HepG2 (cell line): ENCODE measurements at regions not wholly inside any gene's neighbourhood (a gene's known extent, or its start where the extent isn't known, plus 50 kb on each side); places are given as distances from the start of the nearest gene placed in this dataset.

Source experiments
- ATAC-seq: fragments of 200-7000 bp; cut with Tn5 transposase; 3 replicates; pipeline ENCODE4 v1.9.1; 2020; ENCODE audit warnings: mild to moderate bottlenecking, moderate library complexity
- BruUV-seq: library from RNA; stranded (reverse); fragments of 400-500 nt; replicated peaks from 2 replicates; lab custom pipeline; 2021; lab: Mats Ljungman, UMichigan
- CTCF ChIA-PET: fragments of 300-600 bp; formaldehyde crosslinking; extraction: SDS; loops from one replicate; lab custom pipeline; 2021; ENCODE audit warnings: low total read pairs, inconsistent platforms, low intra/inter-chr PET ratio; lab: Yijun Ruan, JAX
- POLR2A ChIA-PET: fragments of 350-600 bp; sonication (Branson Sonifier 250); formaldehyde crosslinking; loops from one replicate; lab custom pipeline; 2020; ENCODE audit warnings: antibody characterized with exemption, inconsistent platforms; lab: Yijun Ruan, JAX
- DNase-seq: peaks from one replicate; pipeline ENCODE4 v3.0.0-alpha.2; 2015; ENCODE audit warnings: low spot score
- FAIRE-seq: peaks from 3 replicates; lab custom pipeline; 2011; peaks lifted over from hg19 to GRCh38; lab: Jason Lieb, UNC
- H2AFZ ChIP-seq: one replicate; pipeline ENCODE4 v1.6.1; 2011; ENCODE audit warnings: low read length, inconsistent platforms
- H3K27ac ChIP-seq: fragments of 300-600 bp; 3 replicates; pipeline ENCODE4 v1.8.0; 2011; ENCODE audit warnings: mixed run types, mild to moderate bottlenecking, mixed read lengths, low read length, inconsistent platforms; ENCODE audit not compliant: insufficient read depth; ENCODE audit errors: extremely low read length
- H3K27me3 ChIP-seq, 2 experiments: fragments of 200-600 bp in 1 of 2; 2 replicates in 1 of 2; 3 replicates in 1 of 2; pipeline versions ENCODE4 v1.6.0 to v1.8.0; 2011; ENCODE audit warnings: low read length in 2 of 2, mild to moderate bottlenecking in 2 of 2, moderate library complexity in 2 of 2, inconsistent platforms in 1 of 2; ENCODE audit not compliant: insufficient read depth in 2 of 2, control insufficient read depth in 1 of 2
- H3K36me3 ChIP-seq, 2 experiments: fragments of 200-600 bp in 1 of 2; replicated peaks in 1 of 2; 2 replicates in 1 of 2; 3 replicates in 1 of 2; pipeline versions ENCODE4 v1.5.1 to v1.8.0; 2011; ENCODE audit warnings: low read length in 2 of 2, inconsistent platforms in 1 of 2; ENCODE audit not compliant: insufficient read depth in 2 of 2, control insufficient read depth in 1 of 2
- H3K4me1 ChIP-seq: 2 replicates; pipeline ENCODE4 v1.5.1; 2012; ENCODE audit warnings: low read length, inconsistent platforms; ENCODE audit not compliant: insufficient read depth
- H3K4me2 ChIP-seq: 2 replicates; pipeline ENCODE4 v1.6.0; 2011; ENCODE audit warnings: low read depth, low read length, inconsistent platforms
- H3K4me3 ChIP-seq, 3 experiments: fragments of 200-600 bp in 1 of 3; sonication (generic), shearing (Covaris generic) in 1 of 3; replicated peaks in 1 of 3; 2 replicates each; pipeline ENCODE4 v1.5.1; 2011 to 2016; ENCODE audit warnings: low read length in 3 of 3, inconsistent platforms in 2 of 3, low read depth in 2 of 3, mild to moderate bottlenecking in 2 of 3, control low read depth in 1 of 3, mixed read lengths in 1 of 3; ENCODE audit not compliant: insufficient read depth in 1 of 3
- H3K79me2 ChIP-seq: one replicate; pipeline ENCODE4 v1.6.1; 2011; ENCODE audit warnings: low read length, inconsistent platforms; ENCODE audit not compliant: insufficient read depth
- H3K9ac ChIP-seq: 2 replicates; pipeline ENCODE4 v1.6.0; 2011; ENCODE audit warnings: mild to moderate bottlenecking, low read depth, low read length, inconsistent platforms; ENCODE audit not compliant: insufficient read depth
- H3K9me3 ChIP-seq: 2 replicates; pipeline ENCODE4 v1.5.1; 2012; ENCODE audit warnings: mild to moderate bottlenecking, low read length
- H4K20me1 ChIP-seq: 2 replicates; pipeline ENCODE4 v1.6.0; 2011; ENCODE audit warnings: inconsistent platforms, mild to moderate bottlenecking, low read length, moderate library complexity; ENCODE audit not compliant: insufficient read depth
- FIP1L1 ChIP-seq: fragments of 200-400 bp; formaldehyde crosslinking; IDR thresholded peaks from 2 replicates; pipeline ENCODE4 v1.6.1; 2018; ENCODE audit warnings: low read depth, mild to moderate bottlenecking, low read length, moderate library complexity, borderline replicate concordance; ENCODE audit not compliant: insufficient read depth
- TEAD2 ChIP-seq: sonication (generic); formaldehyde crosslinking; IDR thresholded peaks from 2 replicates; pipeline ENCODE4 v1.9.0; 2021; ENCODE audit warnings: missing genetic modification reagents
- TMF1 ChIP-seq: sonication (generic); formaldehyde crosslinking; IDR thresholded peaks from 2 replicates; pipeline ENCODE4 v1.8.1; 2022; ENCODE audit warnings: low read depth, missing genetic modification reagents
- ZBTB8A ChIP-seq: sonication (generic); formaldehyde crosslinking; IDR thresholded peaks from 2 replicates; pipeline ENCODE4 v1.4.0; 2020; ENCODE audit warnings: mild to moderate bottlenecking, low read depth, missing genetic modification reagents, borderline replicate concordance
- ZNF317 ChIP-seq: sonication (generic); formaldehyde crosslinking; IDR thresholded peaks from 2 replicates; pipeline ENCODE4 v1.5.0; 2020; ENCODE audit warnings: mild to moderate bottlenecking, missing genetic modification reagents
- ZNF468 ChIP-seq: sonication (generic); formaldehyde crosslinking; IDR thresholded peaks from 2 replicates; pipeline ENCODE4 v1.8.0; 2022; ENCODE audit warnings: mild to moderate bottlenecking, moderate library complexity, missing genetic modification reagents
- ZNF547 ChIP-seq: sonication (generic); formaldehyde crosslinking; IDR thresholded peaks from 2 replicates; pipeline ENCODE4 v1.5.1; 2020; ENCODE audit warnings: mild to moderate bottlenecking, missing genetic modification reagents
- ZNF557 ChIP-seq: sonication (generic); formaldehyde crosslinking; IDR thresholded peaks from 2 replicates; pipeline ENCODE4 v1.4.0; 2020; ENCODE audit warnings: missing genetic modification reagents
- WGBS: methylation state at CpG from one replicate; pipeline ENCODE4 v1.1.6; 2017; ENCODE audit warnings: low lambda C conversion rate; 5-methylcytosine and 5-hydroxymethylcytosine counted together
- in situ Hi-C: cut with HindIII; loops from 2 replicates; pipeline ENCODE4 v1.10.0; 2017; ENCODE audit warnings: low pct_unique_long_range_greater_than_20kb; ENCODE audit not compliant: extremely low pct_ligation_motif_present
- intact Hi-C: fragments of 100-400 bp; cut with micrococcal nuclease; formaldehyde crosslinking; loops from one replicate; pipeline ENCODE4 v1.10.0; 2022; ENCODE audit not compliant: unreplicated experiment
- TF ChIP-seq, protein P1 (sequence below): sonication (generic); formaldehyde crosslinking; IDR thresholded peaks from 2 replicates; pipeline ENCODE4 v1.9.0; 2021; ENCODE audit warnings: missing genetic modification reagents, borderline replicate concordance
- TF ChIP-seq, protein P2 (sequence below): sonication (generic); formaldehyde crosslinking; IDR thresholded peaks from 2 replicates; pipeline ENCODE4 v1.4.0; 2020; ENCODE audit warnings: mild to moderate bottlenecking, missing genetic modification reagents
- TF ChIP-seq, protein P3 (sequence below): sonication (generic); formaldehyde crosslinking; conservative IDR thresholded peaks from 2 replicates; pipeline ENCODE4 v1.5.0; 2020; ENCODE audit warnings: missing genetic modification reagents
- TF ChIP-seq, protein P4 (sequence below): sonication (generic); formaldehyde crosslinking; IDR thresholded peaks from 2 replicates; pipeline ENCODE4 v1.4.0; 2020; ENCODE audit warnings: missing genetic modification reagents, borderline replicate concordance
- TF ChIP-seq, protein P5 (sequence below): sonication (generic); formaldehyde crosslinking; IDR thresholded peaks from 2 replicates; pipeline ENCODE4 v1.4.0; 2020; ENCODE audit warnings: missing genetic modification reagents, borderline replicate concordance

DNA sequence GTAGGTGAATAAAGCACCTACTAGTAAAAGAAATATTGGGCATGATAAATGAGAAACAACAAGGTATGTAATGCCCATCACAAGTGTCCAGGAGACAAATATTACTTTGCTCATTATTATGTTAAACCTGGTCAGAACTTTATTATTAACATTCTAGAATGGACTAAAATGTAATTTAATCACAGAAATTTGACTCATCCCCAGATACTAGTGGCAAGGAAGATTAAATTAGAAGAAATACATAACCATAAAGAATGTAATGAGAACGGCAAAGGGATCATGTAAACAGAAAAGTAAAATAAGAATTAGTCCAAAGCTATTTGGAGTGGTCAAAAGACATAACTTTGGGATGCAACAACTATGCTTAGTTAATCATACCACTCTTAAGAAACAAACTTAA lies 71.2 kb upstream of the STAC start:
- no peaks in the 10 kb centered on the region for H3K9me3 ChIP-seq
- POLR2A ChIA-PET, result no interaction called here
- DNase-seq, result no peak
- no peaks in the 10 kb centered on the region for H3K36me3 ChIP-seq
- H4K20me1 ChIP-seq, result no peaks in the 10 kb centered on the region
- ATAC-seq, result no peak
- H3K9ac ChIP-seq, result no peak overlapping the region
- CTCF ChIA-PET, result no interaction called here
- no peak overlapping the region for H3K27ac ChIP-seq
- no peak overlapping the region for H3K4me2 ChIP-seq
- intact Hi-C loops, result no loop called here
- no peaks in the 10 kb centered on the region for H3K4me1 ChIP-seq
- in situ Hi-C loops, result no loop called here
- no peak for FAIRE-seq
- no peak overlapping the region for H2AFZ ChIP-seq
- H3K27me3 ChIP-seq, result no peaks in the 10 kb centered on the region
- H3K4me3 ChIP-seq, result no peak overlapping the region
- H3K79me2 ChIP-seq, result no peaks in the 10 kb centered on the region
- no TSS peak for BruUV-seq
- WGBS, result 0% methylated on average over 1 of the region's 1 CpG
- TF ChIP-seq TEAD2 (CRISPR knock-in tag) (no peak), ZNF468 (CRISPR knock-in tag) (no peak), ZBTB8A (CRISPR knock-in tag) (no peak), ZNF547 (CRISPR knock-in tag) (no peak), ZNF557 (CRISPR knock-in tag) (no peak), TMF1 (CRISPR knock-in tag) (no peak), FIP1L1 (no peak), ZNF317 (CRISPR knock-in tag) (no peak)
- TF ChIP-seq, protein P1, sequence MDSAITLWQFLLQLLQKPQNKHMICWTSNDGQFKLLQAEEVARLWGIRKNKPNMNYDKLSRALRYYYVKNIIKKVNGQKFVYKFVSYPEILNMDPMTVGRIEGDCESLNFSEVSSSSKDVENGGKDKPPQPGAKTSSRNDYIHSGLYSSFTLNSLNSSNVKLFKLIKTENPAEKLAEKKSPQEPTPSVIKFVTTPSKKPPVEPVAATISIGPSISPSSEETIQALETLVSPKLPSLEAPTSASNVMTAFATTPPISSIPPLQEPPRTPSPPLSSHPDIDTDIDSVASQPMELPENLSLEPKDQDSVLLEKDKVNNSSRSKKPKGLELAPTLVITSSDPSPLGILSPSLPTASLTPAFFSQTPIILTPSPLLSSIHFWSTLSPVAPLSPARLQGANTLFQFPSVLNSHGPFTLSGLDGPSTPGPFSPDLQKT (CRISPR knock-in tag), result no peak
- TF ChIP-seq, protein P2, sequence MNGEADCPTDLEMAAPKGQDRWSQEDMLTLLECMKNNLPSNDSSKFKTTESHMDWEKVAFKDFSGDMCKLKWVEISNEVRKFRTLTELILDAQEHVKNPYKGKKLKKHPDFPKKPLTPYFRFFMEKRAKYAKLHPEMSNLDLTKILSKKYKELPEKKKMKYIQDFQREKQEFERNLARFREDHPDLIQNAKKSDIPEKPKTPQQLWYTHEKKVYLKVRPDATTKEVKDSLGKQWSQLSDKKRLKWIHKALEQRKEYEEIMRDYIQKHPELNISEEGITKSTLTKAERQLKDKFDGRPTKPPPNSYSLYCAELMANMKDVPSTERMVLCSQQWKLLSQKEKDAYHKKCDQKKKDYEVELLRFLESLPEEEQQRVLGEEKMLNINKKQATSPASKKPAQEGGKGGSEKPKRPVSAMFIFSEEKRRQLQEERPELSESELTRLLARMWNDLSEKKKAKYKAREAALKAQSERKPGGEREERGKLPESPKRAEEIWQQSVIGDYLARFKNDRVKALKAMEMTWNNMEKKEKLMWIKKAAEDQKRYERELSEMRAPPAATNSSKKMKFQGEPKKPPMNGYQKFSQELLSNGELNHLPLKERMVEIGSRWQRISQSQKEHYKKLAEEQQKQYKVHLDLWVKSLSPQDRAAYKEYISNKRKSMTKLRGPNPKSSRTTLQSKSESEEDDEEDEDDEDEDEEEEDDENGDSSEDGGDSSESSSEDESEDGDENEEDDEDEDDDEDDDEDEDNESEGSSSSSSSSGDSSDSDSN (CRISPR knock-in tag), result no peak
- TF ChIP-seq, protein P3, sequence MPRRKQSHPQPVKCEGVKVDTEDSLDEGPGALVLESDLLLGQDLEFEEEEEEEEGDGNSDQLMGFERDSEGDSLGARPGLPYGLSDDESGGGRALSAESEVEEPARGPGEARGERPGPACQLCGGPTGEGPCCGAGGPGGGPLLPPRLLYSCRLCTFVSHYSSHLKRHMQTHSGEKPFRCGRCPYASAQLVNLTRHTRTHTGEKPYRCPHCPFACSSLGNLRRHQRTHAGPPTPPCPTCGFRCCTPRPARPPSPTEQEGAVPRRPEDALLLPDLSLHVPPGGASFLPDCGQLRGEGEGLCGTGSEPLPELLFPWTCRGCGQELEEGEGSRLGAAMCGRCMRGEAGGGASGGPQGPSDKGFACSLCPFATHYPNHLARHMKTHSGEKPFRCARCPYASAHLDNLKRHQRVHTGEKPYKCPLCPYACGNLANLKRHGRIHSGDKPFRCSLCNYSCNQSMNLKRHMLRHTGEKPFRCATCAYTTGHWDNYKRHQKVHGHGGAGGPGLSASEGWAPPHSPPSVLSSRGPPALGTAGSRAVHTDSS (CRISPR knock-in tag), result no peak
- TF ChIP-seq, protein P4, sequence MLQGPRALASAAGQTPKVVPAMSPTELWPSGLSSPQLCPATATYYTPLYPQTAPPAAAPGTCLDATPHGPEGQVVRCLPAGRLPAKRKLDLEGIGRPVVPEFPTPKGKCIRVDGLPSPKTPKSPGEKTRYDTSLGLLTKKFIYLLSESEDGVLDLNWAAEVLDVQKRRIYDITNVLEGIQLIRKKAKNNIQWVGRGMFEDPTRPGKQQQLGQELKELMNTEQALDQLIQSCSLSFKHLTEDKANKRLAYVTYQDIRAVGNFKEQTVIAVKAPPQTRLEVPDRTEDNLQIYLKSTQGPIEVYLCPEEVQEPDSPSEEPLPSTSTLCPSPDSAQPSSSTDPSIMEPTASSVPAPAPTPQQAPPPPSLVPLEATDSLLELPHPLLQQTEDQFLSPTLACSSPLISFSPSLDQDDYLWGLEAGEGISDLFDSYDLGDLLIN (CRISPR knock-in tag), result no peak
- TF ChIP-seq, protein P5, sequence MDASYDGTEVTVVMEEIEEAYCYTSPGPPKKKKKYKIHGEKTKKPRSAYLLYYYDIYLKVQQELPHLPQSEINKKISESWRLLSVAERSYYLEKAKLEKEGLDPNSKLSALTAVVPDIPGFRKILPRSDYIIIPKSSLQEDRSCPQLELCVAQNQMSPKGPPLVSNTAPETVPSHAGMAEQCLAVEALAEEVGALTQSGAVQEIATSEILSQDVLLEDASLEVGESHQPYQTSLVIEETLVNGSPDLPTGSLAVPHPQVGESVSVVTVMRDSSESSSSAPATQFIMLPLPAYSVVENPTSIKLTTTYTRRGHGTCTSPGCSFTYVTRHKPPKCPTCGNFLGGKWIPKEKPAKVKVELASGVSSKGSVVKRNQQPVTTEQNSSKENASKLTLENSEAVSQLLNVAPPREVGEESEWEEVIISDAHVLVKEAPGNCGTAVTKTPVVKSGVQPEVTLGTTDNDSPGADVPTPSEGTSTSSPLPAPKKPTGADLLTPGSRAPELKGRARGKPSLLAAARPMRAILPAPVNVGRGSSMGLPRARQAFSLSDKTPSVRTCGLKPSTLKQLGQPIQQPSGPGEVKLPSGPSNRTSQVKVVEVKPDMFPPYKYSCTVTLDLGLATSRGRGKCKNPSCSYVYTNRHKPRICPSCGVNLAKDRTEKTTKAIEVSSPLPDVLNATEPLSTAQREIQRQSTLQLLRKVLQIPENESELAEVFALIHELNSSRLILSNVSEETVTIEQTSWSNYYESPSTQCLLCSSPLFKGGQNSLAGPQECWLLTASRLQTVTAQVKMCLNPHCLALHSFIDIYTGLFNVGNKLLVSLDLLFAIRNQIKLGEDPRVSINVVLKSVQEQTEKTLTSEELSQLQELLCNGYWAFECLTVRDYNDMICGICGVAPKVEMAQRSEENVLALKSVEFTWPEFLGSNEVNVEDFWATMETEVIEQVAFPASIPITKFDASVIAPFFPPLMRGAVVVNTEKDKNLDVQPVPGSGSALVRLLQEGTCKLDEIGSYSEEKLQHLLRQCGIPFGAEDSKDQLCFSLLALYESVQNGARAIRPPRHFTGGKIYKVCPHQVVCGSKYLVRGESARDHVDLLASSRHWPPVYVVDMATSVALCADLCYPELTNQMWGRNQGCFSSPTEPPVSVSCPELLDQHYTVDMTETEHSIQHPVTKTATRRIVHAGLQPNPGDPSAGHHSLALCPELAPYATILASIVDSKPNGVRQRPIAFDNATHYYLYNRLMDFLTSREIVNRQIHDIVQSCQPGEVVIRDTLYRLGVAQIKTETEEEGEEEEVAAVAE (CRISPR knock-in tag), result no peak
